Peyer's patch (tissue), 4 donors: ENCODE measurements at regions not wholly inside any gene's neighbourhood (a gene's known extent, or its start where the extent isn't known, plus 50 kb on each side); places are given as distances from the start of the nearest gene placed in this dataset.

Source experiments
- DNase-seq, 3 donors: peaks; one replicate each; pipeline ENCODE4 v3.0.0-alpha.2; 2017 to 2019
- H3K27ac ChIP-seq, 4 donors: fragments of 200-600 bp; sonication (generic); one replicate each; pipeline ENCODE4 v1.5.1; 2016 to 2019
- H3K27me3 ChIP-seq, 2 donors: fragments of 200-600 bp; sonication (generic); one replicate each; pipeline ENCODE4 v1.5.1; 2019
- H3K36me3 ChIP-seq, 3 donors: fragments of 200-600 bp; sonication (generic); one replicate each; pipeline ENCODE4 v1.5.1; 2016 to 2019
- H3K4me1 ChIP-seq, 4 donors: fragments of 200-600 bp; sonication (generic); one replicate each; pipeline ENCODE4 v1.5.1; 2016 to 2019
- H3K4me3 ChIP-seq, 4 donors: fragments of 200-600 bp; sonication (generic); 1 replicate in 3 of 4; 2 replicates in 1 of 4; pipeline ENCODE4 v1.5.1; 2016 to 2019; ENCODE audit warnings: mild to moderate bottlenecking in 1 of 4
- H3K9me3 ChIP-seq, 4 donors: fragments of 200-600 bp; sonication (generic); one replicate each; pipeline ENCODE4 v1.5.1; 2016 to 2019; ENCODE audit warnings: mild to moderate bottlenecking in 1 of 4
- POLR2A ChIP-seq, 2 donors: fragments of 450-650 bp; IDR thresholded peaks; one replicate each; pipeline ENCODE4 v1.5.1; 2017; ENCODE audit warnings: antibody characterized with exemption in 2 of 2, mild to moderate bottlenecking in 2 of 2, moderate library complexity in 2 of 2
- TF ChIP-seq, protein P1 (sequence below), 6 experiments: fragments of 450-650 bp in 4 of 6; fragments of 200-600 bp in 2 of 6; sonication (generic) in 1 of 6; IDR thresholded peaks; one replicate each; pipeline ENCODE4 v1.5.1; 2017 to 2019; ENCODE audit warnings: antibody characterized with exemption in 6 of 6, mild to moderate bottlenecking in 3 of 6, moderate library complexity in 1 of 6

DNA sequence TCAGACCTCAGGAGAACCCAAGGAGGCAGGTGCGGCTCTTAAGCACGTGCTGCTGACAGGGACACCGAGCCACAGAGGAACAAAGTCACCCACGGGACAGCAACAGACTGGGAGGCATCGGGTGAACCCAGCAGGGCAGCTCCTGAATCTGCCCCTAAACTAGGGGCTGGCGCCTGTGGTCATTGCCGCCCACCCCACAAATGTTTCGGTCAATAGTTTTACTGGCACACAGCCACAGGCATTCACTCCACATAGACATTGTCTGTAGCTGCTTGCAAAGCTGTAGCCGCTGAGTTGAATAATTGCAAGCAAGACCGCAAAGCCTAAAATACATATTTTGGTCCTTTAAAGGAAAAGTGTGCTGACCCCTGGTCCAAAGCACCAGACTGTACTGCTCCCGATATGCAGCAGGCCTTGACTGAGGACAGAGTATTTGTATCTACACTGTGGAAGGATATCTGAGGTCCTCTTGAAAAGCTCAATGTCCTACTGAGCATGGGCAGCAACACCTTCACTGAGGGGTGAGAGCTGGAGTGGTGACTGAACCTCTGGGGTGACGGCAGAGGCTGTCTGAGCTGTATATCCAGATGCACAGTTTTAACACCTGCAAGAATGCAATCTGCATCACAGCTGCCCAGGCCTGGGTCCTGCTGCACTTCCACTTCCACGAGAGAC lies 310.3 kb downstream of the THBS2 start:
- TF ChIP-seq, protein P1, sequence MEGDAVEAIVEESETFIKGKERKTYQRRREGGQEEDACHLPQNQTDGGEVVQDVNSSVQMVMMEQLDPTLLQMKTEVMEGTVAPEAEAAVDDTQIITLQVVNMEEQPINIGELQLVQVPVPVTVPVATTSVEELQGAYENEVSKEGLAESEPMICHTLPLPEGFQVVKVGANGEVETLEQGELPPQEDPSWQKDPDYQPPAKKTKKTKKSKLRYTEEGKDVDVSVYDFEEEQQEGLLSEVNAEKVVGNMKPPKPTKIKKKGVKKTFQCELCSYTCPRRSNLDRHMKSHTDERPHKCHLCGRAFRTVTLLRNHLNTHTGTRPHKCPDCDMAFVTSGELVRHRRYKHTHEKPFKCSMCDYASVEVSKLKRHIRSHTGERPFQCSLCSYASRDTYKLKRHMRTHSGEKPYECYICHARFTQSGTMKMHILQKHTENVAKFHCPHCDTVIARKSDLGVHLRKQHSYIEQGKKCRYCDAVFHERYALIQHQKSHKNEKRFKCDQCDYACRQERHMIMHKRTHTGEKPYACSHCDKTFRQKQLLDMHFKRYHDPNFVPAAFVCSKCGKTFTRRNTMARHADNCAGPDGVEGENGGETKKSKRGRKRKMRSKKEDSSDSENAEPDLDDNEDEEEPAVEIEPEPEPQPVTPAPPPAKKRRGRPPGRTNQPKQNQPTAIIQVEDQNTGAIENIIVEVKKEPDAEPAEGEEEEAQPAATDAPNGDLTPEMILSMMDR (IDR thresholded peaks at IDR 0.05) = no peak
- TF ChIP-seq POLR2A (IDR thresholded peaks at IDR 0.05) = no peak
- H3K36me3 ChIP-seq = no peaks in the 10 kb centered on the region
- no peaks in the 10 kb centered on the region for H3K27me3 ChIP-seq
- no peak overlapping the region for H3K27ac ChIP-seq
- no peaks in the 10 kb centered on the region for H3K4me1 ChIP-seq
- H3K4me3 ChIP-seq = no peak overlapping the region
- no peak for DNase-seq
- H3K9me3 ChIP-seq = no peaks in the 10 kb centered on the region

DNA sequence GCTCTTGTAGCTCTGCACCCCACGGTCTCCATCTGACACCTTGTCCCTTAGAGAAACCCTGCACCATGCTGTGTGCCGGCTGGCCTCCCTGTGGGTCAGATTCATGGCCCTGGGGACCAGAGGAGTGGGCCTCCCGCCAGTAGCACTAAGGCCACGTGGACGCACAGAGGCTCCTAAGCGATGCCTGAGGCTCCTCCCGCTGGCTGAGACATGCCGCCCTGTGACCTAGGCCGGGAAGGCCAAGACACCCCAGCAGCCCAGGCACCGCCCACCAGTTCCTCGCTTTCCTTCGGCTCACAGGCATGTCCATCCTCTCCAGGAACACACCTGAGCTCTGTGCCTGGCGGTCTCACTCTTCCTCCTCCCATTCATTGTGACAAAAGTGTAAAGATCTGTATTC lies 311.0 kb downstream of the THBS2 start:
- Histone ChIP-seq H3K27ac (no peak overlapping the region), H3K36me3 (no peaks in the 10 kb centered on the region), H3K4me3 (no peak overlapping the region), H3K27me3 (no peaks in the 10 kb centered on the region), H3K4me1 (no peaks in the 10 kb centered on the region), H3K9me3 (no peaks in the 10 kb centered on the region)
- no peak for DNase-seq
- TF ChIP-seq POLR2A (IDR thresholded peaks at IDR 0.05) = no peak
- TF ChIP-seq, protein P1 (IDR thresholded peaks at IDR 0.05) = no peak

DNA sequence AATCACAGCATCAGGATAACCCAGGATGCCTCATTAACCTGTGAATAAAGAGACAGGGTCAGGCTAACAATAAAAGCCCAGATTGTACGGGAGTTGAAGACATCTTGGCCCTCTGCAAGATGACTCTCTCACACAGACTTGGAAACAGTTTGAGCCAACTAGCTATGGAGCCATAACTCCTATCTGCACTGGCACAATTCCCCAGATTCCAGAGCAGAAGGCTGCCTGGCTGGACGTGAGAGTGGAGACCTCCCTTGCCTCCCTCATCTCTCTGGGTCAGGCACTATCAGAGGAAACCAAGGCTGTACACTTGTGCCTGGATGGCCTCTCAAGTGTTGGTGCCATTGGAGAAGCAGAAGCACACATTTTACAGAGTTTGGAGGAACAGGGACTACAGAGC lies 312.6 kb downstream of the THBS2 start:
- Histone ChIP-seq H3K9me3 (no peaks in the 10 kb centered on the region), H3K27ac (no peak overlapping the region), H3K4me1 (no peaks in the 10 kb centered on the region), H3K4me3 (no peak overlapping the region), H3K36me3 (no peaks in the 10 kb centered on the region), H3K27me3 (no peaks in the 10 kb centered on the region)
- no peak for DNase-seq
- no peak for TF ChIP-seq POLR2A (IDR thresholded peaks at IDR 0.05)
- TF ChIP-seq, protein P1 (IDR thresholded peaks at IDR 0.05) = no peak

DNA sequence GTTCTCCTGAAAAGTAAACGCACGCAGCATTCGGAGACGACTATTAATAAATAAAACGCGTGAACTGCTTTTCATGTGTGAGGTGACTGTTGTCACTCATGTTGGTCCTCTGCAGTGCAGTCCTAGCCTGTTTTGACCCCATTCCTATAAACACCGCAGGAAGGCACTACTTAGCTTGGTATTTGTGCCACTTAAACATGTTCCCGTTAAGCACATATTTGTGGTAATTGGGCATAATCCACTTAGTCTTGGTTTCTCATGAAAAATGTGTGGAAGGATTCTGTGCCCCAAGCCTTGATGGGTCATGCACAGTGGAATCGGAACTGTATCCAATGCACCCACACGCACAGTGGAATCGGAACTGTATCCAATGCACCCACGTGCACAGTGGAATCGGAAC lies 313.9 kb downstream of the THBS2 start:
- H3K4me3 ChIP-seq = no peak overlapping the region
- H3K27me3 ChIP-seq = no peaks in the 10 kb centered on the region
- no peaks in the 10 kb centered on the region for H3K4me1 ChIP-seq
- no peaks in the 10 kb centered on the region for H3K36me3 ChIP-seq
- TF ChIP-seq, protein P1 (IDR thresholded peaks at IDR 0.05) = no peak
- no peak for TF ChIP-seq POLR2A (IDR thresholded peaks at IDR 0.05)
- no peaks in the 10 kb centered on the region for H3K9me3 ChIP-seq
- no peak overlapping the region for H3K27ac ChIP-seq
- no peak for DNase-seq

DNA sequence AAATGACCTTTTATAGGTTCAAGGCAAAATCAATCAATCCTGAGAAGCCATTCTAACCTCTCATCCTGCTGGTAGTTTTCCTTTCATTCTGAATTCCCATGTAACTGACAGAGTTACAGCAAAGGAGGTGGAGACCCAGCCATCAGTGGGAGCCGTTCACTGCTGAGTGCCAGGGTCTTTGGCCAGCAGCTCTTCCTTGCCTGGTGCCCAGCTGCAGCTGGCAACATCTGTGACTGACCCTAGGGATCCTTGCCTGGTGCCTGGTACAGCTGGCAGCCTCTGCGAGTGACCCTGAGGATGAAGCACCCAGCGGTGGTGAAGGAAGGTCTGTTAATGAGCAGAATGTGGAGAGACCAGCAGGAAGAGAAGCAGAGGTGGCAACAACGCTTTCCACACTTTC lies 314.6 kb downstream of the THBS2 start:
- Histone ChIP-seq H3K27ac (no peak overlapping the region), H3K27me3 (no peaks in the 10 kb centered on the region), H3K4me3 (no peak overlapping the region), H3K9me3 (no peaks in the 10 kb centered on the region), H3K36me3 (no peaks in the 10 kb centered on the region), H3K4me1 (no peaks in the 10 kb centered on the region)
- no peak for DNase-seq
- TF ChIP-seq, protein P1 (IDR thresholded peaks at IDR 0.05) = no peak
- no peak for TF ChIP-seq POLR2A (IDR thresholded peaks at IDR 0.05)

DNA sequence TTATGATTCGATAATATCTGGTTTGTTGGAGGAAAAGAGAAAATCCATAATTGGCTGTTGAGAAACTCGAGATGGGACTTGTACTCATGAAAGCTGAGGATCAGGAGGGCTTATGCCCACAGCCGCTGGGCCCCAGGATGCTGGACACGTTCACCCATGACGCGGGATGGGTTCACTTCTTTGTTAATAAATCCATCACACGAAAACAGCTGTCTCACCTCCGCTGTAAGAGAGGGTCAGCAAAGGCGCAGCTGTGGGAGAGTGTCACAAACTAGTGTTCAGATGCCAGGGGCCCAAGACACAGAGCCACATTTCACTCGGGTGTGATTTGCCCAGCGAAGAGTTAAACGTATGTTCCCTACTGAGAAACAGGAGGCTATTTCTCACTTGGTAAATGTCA lies 315.1 kb downstream of the THBS2 start:
- H3K27ac ChIP-seq = no peak overlapping the region
- H3K27me3 ChIP-seq = no peaks in the 10 kb centered on the region
- no peak overlapping the region for H3K4me3 ChIP-seq
- H3K9me3 ChIP-seq = no peaks in the 10 kb centered on the region
- DNase-seq = no peak
- TF ChIP-seq, protein P1 (IDR thresholded peaks at IDR 0.05) = no peak
- TF ChIP-seq POLR2A (IDR thresholded peaks at IDR 0.05) = no peak
- no peaks in the 10 kb centered on the region for H3K4me1 ChIP-seq
- no peaks in the 10 kb centered on the region for H3K36me3 ChIP-seq
